Ramos (cell line): ENCODE measurements at regions not wholly inside any gene's neighbourhood (a gene's known extent, or its start where the extent isn't known, plus 50 kb on each side); places are given as distances from the start of the nearest gene placed in this dataset.

Experiments used
- in situ Hi-C: fragments of 300-500 bp; cut with MboI; formaldehyde crosslinking; loops from one replicate; pipeline ENCODE4 v1.14.3; 2022; ENCODE audit warnings: low sequenced_read_pairs; ENCODE audit not compliant: unreplicated experiment

- in situ Hi-C loops, result no loop called here
Measured at GRCh38 chr13:105971312-105971711, 564.1 kb downstream of the EFNB2 start.

- in situ Hi-C loops, result no loop called here
Measured at GRCh38 chr13:105969761-105970160, 565.7 kb downstream of the EFNB2 start.

DNA sequence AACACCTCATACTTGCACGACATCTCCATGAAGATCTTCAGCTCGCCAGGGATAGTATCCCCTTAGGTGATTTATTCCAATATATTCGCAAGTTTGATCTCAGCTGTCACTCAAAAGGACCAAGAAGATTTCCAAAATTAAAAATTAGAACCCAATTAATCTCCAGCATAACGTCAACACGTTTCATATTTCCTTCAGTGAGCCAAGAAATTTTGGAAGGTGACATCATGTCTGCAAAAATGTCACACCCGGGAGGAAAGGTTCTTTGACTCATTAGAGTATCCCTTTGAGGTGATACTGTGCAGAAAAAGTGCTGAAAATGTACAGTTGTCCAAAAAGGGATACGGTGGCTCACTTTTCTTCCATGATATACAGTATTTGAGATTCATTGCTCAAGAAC lies 569.6 kb downstream of the EFNB2 start:
- in situ Hi-C loops, result no loop called here

DNA sequence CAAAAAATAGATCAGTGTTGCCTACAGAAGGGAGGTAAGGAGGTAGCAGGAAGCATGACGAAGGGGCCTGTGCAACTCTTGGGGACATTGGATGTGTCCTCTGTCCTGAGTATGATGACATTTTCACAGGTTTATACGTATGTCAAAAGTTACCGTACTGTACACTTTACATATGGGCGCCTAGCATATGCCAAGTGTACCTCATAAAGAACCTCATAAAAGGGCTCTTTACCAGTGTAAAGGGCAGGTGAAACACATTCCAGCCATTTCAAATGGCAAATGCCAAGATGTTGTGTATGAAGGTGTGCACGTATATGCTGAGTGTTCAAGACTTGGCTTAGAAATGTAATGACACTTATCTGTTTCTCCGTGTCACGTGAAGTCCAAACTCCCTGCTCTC lies 573.4 kb downstream of the EFNB2 start:
- in situ Hi-C loops, result no loop called here

- in situ Hi-C loops, result no loop called here
Measured at GRCh38 chr13:105961438-105961837, 574.0 kb downstream of the EFNB2 start.

GRCh38 chr13:105960326-105960725 lies 575.1 kb downstream of the EFNB2 start:
- in situ Hi-C loops, result no loop called here

- in situ Hi-C loops, result no loop called here
Measured at GRCh38 chr13:105959876-105960275, 575.6 kb downstream of the EFNB2 start.

- in situ Hi-C loops, result no loop called here
Measured at GRCh38 chr13:105957769-105958438, 577.6 kb downstream of the EFNB2 start.

DNA sequence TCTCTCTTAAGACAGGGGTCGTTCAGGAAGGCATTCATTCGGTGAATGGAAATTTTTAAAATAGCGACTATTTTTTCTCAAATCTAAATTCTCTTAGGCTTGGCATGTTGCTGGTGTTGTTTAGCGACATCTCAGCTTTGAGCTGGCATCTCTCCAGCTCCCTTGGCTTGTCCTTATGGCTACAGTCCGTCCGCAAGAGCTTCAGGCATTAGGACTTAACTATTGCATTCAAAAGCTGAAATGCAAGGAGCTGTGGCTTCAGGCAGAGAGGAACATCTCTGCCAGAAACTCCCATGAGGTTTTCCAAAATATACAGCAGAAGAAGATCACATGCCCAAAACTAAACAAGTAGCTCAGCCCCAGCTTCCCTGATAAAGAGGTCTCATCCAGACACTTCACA lies 578.5 kb downstream of the EFNB2 start:
- in situ Hi-C loops, result no loop called here

- in situ Hi-C loops, result no loop called here
Measured at GRCh38 chr13:105952973-105953290, 582.5 kb downstream of the EFNB2 start.

GRCh38 chr13:105952233-105952972 lies 583.1 kb downstream of the EFNB2 start:
- in situ Hi-C loops, result no loop called here

GRCh38 chr13:105948143-105948542 lies 587.3 kb downstream of the EFNB2 start:
- in situ Hi-C loops, result no loop called here

GRCh38 chr13:105940882-105941281 lies 594.6 kb downstream of the EFNB2 start:
- in situ Hi-C loops, result no loop called here

DNA sequence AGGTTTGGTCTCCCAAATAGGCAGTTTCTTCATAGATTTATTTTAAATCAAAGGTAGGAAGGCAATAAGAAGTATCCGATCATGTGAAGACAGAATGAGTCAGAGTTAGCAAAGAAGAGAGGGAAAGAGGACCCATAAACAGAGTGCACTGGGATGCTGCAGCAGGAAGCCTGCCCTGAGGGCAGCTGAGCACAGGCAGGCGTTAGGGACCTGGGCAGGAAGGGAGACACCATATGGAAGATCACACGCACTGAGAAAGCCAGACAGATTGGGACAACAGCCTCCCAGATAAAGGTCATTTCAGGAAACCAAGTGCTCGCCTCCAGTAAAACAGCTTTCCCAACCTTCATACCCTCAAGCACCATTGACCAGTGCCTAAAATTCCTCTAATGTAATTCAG lies 598.0 kb downstream of the EFNB2 start:
- in situ Hi-C loops, result no loop called here

- in situ Hi-C loops, result no loop called here
Measured at GRCh38 chr13:105936816-105937215, 598.6 kb downstream of the EFNB2 start.

DNA sequence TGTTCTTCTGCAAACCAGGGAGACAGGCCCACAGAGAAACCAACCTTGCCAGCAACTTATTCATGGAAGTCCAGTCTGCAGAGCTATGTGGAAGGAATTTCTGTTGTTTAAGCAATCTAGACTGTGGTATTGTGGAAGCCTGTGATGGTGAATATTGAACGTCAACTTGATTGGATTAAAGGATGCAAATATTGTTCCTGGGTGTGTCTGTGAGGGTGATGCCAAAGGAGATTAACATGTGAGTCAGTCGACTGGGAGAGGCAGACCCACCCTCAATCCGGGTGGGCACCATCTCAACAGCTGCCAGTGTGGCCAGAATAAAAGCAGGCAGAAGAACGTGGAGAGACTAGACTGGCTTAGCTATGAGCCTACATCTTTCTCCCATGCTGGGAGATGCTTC lies 606.0 kb downstream of the EFNB2 start:
- in situ Hi-C loops, result no loop called here

GRCh38 chr13:105928901-105929300 lies 606.6 kb downstream of the EFNB2 start:
- in situ Hi-C loops, result no loop called here

DNA sequence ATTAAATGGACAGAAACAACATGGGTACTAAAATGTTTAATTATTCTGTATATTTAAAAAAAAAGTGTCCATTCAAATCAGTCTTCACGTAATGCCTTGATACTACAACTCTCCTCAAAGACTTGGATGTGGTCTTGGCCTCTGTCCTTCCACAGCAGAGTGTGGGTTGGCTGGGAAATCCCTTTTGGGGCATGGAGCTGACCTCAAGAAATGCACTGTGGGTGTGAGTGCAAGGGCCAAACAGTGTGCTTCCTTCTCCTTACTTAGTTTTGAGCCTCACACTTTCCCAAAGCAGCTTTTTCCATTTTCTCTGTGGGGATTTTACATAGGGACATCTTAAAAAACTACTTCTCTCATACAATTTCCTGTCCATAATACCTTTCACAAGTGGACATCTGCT lies 607.4 kb downstream of the EFNB2 start:
- in situ Hi-C loops, result no loop called here

GRCh38 chr13:105925496-105925895 lies 610.0 kb downstream of the EFNB2 start:
- in situ Hi-C loops, result no loop called here

DNA sequence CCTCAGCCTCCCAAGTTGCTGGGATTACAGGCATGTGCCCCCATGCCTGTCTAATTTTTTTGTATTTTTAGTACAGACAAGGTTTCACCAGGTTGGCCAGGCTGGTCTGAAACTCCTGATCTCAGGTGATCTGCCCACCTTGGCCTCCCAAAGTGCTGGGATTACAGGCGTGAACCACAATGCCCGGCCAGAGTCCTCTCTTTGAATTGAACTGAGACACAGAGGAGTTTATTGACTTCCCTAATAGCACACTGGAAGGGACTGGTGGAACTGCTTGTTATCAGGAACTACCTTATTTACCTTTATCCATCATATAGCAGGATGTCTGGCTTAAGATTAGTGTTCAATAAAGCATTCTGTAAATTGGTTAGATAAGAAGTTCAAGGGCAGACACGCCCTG lies 613.8 kb downstream of the EFNB2 start:
- in situ Hi-C loops, result no loop called here

GRCh38 chr13:105920370-105920769 lies 615.1 kb downstream of the EFNB2 start:
- in situ Hi-C loops, result no loop called here
